AG04449 (cell line): ENCODE measurements at regions not wholly inside any gene's neighbourhood (a gene's known extent, or its start where the extent isn't known, plus 50 kb on each side); places are given as distances from the start of the nearest gene placed in this dataset.

ENCODE experiments used
- CTCF ChIA-PET: fragments of 350-600 bp; formaldehyde crosslinking; extraction: SDS; loops from one replicate; lab custom pipeline; 2021; ENCODE audit warnings: antibody characterized with exemption; lab: Yijun Ruan, JAX
- POLR2A ChIA-PET: fragments of 400-600, 350-600 bp; formaldehyde crosslinking; extraction: SDS; loops from one replicate; lab custom pipeline; 2020; ENCODE audit warnings: antibody characterized with exemption, inconsistent platforms; lab: Yijun Ruan, JAX
- DNase-seq: peaks from one replicate; pipeline ENCODE4 v3.0.0-alpha.2; 2010; ENCODE audit warnings: low read depth, low spot score
- H3K4me3 ChIP-seq: 2 replicates; pipeline ENCODE4 v1.5.1; 2011; ENCODE audit warnings: low read depth, mild to moderate bottlenecking, control low read depth, low read length
- TF ChIP-seq, protein P1 (sequence below): IDR thresholded peaks from one replicate; pipeline ENCODE4 v1.5.1; 2011; ENCODE audit warnings: mild to moderate bottlenecking, moderate library complexity, low read length, control low read depth, inconsistent platforms; ENCODE audit not compliant: insufficient read depth; ENCODE audit errors: missing control alignments

DNA sequence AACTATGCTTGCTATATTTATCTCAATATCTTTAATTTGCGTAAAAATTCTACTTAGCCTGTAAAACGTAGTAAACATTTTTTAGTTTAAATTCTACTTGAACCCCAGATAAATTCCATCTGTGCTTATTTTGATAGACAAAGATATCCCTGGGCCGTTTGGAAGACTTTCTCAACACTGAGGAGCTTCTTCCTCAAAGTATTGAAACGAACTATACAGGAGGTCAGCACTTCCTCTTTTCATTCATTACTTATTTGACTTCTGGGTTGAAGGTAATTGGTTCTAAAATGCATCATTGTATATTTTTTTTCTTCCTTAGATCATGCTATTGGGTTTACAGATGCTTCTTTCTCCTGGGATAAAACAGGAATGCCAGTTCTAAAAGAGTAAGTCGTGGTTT lies 74.7 kb downstream of the HSPA13 start:
- no peak for DNase-seq
- TF ChIP-seq, protein P1, sequence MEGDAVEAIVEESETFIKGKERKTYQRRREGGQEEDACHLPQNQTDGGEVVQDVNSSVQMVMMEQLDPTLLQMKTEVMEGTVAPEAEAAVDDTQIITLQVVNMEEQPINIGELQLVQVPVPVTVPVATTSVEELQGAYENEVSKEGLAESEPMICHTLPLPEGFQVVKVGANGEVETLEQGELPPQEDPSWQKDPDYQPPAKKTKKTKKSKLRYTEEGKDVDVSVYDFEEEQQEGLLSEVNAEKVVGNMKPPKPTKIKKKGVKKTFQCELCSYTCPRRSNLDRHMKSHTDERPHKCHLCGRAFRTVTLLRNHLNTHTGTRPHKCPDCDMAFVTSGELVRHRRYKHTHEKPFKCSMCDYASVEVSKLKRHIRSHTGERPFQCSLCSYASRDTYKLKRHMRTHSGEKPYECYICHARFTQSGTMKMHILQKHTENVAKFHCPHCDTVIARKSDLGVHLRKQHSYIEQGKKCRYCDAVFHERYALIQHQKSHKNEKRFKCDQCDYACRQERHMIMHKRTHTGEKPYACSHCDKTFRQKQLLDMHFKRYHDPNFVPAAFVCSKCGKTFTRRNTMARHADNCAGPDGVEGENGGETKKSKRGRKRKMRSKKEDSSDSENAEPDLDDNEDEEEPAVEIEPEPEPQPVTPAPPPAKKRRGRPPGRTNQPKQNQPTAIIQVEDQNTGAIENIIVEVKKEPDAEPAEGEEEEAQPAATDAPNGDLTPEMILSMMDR: no peak
- no peak overlapping the region for H3K4me3 ChIP-seq
- POLR2A ChIA-PET: no interaction called here
- CTCF ChIA-PET: no interaction called here

DNA sequence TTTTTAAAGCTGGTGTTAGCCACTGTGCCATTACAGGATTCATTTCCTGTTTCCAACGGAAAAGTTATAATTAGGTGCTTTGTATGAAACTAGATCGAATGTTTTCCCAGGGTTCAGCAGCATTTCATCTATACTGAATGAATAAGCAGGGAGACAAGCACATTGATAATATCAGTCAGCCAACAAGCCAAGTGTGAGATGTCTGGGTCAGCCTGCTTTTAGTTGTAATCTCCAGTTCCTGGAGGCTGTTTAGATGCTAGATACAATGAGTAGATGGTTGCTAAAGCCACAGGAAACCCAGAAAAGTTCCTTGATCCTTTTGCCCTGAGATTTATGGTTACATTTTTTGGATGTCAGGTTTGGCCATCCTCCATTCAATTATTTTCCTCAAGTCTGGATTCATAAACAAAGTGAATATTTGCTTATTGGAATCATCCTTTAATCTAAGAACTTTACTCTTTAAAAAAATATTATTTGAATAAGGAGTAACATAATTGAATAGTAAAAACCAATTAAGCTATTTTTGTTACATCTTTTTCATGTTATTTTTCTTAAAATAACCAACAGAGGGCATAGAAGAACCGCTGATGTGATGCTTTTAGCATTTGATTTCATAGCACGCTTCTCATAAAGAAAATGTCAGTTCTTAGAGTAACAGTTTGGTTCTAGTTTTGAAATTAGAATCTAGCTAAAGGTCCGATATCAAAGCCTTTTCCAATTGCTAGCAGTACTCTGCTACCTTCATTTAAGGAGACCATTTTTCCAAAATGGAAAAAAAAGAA lies 76.6 kb downstream of the HSPA13 start:
- TF ChIP-seq, protein P1: no peak
- ChIA-PET POLR2A (no interaction called here), CTCF (no interaction called here)
- H3K4me3 ChIP-seq: no peak overlapping the region
- DNase-seq: no peak

DNA sequence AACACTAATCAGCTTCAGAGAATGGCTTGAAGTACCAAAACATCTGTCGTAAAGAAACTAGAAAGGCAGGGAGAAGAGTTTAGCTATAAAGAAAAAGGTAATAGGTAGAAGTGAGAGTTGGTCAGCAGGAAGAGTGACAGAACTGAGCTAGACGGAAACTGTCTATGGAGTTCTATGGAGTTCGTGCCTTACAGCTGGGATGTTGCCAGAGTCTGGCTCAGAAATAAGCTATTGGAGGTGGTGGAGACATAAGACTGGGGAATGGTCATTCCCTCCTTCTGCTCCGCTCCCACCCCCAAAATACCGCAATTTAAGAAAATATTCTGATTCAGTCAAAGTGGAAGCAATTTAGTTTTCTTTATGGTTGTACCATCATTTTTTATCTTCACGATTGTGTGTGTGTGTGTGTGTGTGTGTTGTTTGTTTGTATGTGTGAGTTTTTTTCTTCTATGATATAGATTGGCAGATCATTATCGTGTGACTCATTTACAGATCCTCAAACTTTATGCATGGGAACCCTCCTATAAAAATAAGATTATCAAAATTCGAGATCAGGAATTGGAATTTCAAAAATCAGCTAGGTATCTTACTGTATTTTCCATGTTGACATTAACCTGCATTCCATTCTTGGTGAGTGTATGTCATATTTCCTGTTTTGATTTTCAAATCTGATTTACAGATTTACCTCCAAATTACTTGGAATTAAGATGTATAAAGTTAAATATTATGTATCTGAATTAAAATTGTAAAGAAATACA lies 79.0 kb downstream of the HSPA13 start:
- TF ChIP-seq, protein P1: no peak
- ChIA-PET POLR2A (interaction anchor here (1.1 kb wide), 1 partner anchor 79 kb away, joined by 3 read pairs; the partner anchor contains the start of gene HSPA13), CTCF (no interaction called here)
- H3K4me3 ChIP-seq: no peak overlapping the region
- no peak for DNase-seq

DNA sequence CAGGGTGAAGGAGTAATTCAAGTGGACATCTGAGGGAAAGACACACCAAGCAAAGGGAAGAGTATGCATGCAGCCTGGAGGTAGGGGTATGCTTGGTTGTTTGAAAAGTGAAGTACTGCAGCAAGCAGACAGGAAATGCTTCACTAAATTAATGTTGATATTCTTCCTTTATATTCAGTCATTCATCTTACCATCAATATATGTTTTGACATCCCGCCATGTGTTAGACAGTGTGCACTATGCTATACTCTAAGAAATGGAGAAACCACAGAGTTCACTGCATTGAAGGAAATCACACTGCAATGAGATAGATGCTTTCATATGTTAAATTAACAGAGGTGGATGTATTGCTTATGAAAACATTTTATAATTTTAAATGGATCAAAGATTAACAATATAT lies 82.9 kb downstream of the HSPA13 start:
- TF ChIP-seq, protein P1: no peak

DNA sequence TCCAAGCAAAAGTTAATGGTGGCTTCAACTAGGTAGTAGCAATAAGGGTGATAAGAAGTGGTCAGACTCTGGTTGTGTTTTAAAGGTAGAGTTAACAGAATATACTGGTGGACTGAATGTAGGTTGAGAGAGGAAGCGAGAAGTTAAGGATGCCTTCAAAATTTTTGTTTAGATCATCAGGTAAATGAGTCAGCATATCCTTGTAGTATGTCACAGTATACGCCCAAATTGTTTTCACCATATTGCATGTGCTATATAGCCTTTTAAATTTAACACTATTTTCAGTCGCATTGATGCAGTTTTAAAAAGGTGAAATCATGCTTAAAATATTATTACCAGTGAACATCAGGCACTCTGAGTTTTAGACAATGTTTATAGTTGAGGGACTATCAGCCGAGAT lies 74.6 kb downstream of the RBM11 start:
- TF ChIP-seq, protein P1: no peak
- CTCF ChIA-PET: no interaction called here
- no peak for DNase-seq
- POLR2A ChIA-PET: no interaction called here
- no peak overlapping the region for H3K4me3 ChIP-seq

More for the DNA sequence above, 82.9 kb downstream of the HSPA13 start:
- ChIA-PET CTCF (no interaction called here), POLR2A (no interaction called here)
- no peak overlapping the region for H3K4me3 ChIP-seq
- no peak for DNase-seq

DNA sequence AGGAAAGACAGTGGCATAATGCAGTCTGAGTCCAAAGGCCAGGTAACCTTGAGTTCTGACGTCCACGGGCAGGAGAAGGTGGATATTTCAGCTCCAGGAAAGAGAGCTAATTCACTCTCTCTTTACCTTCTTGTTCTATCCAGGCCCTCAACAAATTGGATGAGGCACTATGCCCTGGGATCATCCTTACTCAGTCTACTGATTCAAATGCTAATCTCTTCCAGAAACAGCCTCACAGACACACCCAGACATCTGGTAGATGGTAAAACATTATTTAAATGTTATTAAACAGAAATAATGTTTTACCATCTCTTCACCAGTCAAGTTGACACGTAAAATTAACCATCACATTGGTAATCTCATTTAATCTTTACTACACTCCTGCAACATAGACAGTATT lies 73.0 kb downstream of the RBM11 start:
- no peak for DNase-seq
- CTCF ChIA-PET: no interaction called here
- POLR2A ChIA-PET: no interaction called here
- no peak overlapping the region for H3K4me3 ChIP-seq
- TF ChIP-seq, protein P1: no peak
